IMR-90 (cell line): ENCODE measurements at regions not wholly inside any gene's neighbourhood (a gene's known extent, or its start where the extent isn't known, plus 50 kb on each side); places are given as distances from the start of the nearest gene placed in this dataset.

Experiments
- CEBPB ChIP-seq: IDR thresholded peaks from 2 replicates; pipeline ENCODE4 v1.6.1; 2012; ENCODE audit warnings: low read depth, low read length, improper control_type of control experiment
- FOS ChIP-seq: fragments of 150-350 bp; IDR thresholded peaks from 2 replicates; pipeline ENCODE4 v1.6.1; 2016; ENCODE audit warnings: low read depth, low read length
- POLR2A ChIP-seq: IDR thresholded peaks from 2 replicates; pipeline ENCODE4 v1.6.1; 2012; ENCODE audit warnings: mild to moderate bottlenecking, low read depth, low read length
- RFX5 ChIP-seq: IDR thresholded peaks from 2 replicates; pipeline ENCODE4 v1.8.0; 2012; ENCODE audit warnings: low read depth, mild to moderate bottlenecking, low read length, moderate library complexity
- TF ChIP-seq, protein P1 (sequence below): conservative IDR thresholded peaks from 2 replicates; pipeline ENCODE4 v1.5.1; 2012; ENCODE audit warnings: mild to moderate bottlenecking, low read depth, low read length, improper control_type of control experiment
- TF ChIP-seq, protein P2 (sequence below): fragments of 150-350 bp; IDR thresholded peaks from 2 replicates; pipeline ENCODE4 v1.6.1; 2017; ENCODE audit warnings: mild to moderate bottlenecking, antibody characterized with exemption, low read length, low read depth

DNA sequence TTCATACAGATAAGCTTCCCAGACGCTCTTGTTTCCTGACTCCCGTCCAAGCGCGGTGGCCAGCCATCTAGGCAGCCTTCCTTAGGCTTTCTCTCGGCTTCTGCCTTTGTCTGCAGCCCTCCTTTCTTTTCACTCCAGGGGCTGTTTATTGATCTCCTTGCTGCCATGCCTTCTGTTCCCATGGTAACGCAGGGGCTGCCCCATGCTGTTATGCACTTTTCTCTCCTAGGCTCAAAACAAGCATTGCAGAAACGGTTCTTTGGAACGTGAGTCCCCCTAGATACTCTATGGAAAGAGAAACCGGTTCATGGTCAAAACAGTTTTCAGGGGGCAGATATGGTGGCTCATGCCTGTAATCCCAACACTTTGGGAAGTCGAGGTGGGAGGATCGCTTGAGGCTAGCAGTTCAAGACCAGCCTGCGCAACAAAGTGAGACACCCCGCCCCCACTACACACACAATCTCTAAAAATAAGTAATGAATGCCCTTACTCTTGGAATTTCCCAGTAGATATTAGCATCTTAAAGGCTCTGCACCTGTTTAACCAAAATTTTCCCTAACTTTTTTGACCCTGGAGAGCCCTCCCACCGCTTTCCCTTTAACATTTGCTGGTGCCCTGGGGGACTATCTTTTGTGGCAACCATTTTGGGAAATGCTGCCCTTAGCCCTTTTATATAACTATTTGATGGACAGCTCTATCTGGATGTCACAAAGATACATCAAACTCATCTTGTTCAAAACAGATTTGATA lies 53.9 kb upstream of the ZNF157 start:
- no peak for TF ChIP-seq RFX5
- TF ChIP-seq CEBPB = no peak
- TF ChIP-seq, protein P1, sequence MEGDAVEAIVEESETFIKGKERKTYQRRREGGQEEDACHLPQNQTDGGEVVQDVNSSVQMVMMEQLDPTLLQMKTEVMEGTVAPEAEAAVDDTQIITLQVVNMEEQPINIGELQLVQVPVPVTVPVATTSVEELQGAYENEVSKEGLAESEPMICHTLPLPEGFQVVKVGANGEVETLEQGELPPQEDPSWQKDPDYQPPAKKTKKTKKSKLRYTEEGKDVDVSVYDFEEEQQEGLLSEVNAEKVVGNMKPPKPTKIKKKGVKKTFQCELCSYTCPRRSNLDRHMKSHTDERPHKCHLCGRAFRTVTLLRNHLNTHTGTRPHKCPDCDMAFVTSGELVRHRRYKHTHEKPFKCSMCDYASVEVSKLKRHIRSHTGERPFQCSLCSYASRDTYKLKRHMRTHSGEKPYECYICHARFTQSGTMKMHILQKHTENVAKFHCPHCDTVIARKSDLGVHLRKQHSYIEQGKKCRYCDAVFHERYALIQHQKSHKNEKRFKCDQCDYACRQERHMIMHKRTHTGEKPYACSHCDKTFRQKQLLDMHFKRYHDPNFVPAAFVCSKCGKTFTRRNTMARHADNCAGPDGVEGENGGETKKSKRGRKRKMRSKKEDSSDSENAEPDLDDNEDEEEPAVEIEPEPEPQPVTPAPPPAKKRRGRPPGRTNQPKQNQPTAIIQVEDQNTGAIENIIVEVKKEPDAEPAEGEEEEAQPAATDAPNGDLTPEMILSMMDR = no peak
- no peak for TF ChIP-seq FOS
- TF ChIP-seq, protein P2, sequence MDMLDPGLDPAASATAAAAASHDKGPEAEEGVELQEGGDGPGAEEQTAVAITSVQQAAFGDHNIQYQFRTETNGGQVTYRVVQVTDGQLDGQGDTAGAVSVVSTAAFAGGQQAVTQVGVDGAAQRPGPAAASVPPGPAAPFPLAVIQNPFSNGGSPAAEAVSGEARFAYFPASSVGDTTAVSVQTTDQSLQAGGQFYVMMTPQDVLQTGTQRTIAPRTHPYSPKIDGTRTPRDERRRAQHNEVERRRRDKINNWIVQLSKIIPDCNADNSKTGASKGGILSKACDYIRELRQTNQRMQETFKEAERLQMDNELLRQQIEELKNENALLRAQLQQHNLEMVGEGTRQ = no peak
- TF ChIP-seq POLR2A = no peak
